ENCODE measurements at regions not wholly inside any gene's neighbourhood (a gene's known extent, or its start where the extent isn't known, plus 50 kb on each side); places are given as distances from the start of the nearest gene placed in this dataset.

DNA sequence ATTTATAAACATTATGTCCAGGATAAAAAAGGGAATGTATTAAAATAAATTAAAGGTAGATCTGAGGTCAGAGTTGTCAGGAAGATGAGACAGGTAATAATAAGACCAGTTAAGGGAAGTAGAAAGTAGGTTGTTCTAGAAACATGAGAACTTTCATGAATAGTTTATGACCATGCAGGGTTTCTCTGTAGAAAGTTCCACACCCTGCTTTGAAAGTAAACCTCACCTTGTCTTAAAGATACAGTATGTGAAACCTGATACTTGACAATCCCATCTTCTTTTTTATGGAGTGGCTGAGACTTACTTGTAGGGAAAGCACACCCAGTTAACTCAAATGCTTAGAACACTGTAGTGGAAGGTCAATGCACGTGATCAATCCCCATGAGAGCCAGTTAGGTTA is 260.6 kb upstream of the ZNF462 start:
- no peak overlapping the region for H3K4me3 ChIP-seq (ENCODE audit: low read depth, low read length)
- no peak for DNase-seq (ENCODE audit: low read depth, low spot score)
- in situ Hi-C loops (cut with HindIII; ENCODE audit: low sequenced_read_pairs): no loop called here
- TF ChIP-seq, protein P1, sequence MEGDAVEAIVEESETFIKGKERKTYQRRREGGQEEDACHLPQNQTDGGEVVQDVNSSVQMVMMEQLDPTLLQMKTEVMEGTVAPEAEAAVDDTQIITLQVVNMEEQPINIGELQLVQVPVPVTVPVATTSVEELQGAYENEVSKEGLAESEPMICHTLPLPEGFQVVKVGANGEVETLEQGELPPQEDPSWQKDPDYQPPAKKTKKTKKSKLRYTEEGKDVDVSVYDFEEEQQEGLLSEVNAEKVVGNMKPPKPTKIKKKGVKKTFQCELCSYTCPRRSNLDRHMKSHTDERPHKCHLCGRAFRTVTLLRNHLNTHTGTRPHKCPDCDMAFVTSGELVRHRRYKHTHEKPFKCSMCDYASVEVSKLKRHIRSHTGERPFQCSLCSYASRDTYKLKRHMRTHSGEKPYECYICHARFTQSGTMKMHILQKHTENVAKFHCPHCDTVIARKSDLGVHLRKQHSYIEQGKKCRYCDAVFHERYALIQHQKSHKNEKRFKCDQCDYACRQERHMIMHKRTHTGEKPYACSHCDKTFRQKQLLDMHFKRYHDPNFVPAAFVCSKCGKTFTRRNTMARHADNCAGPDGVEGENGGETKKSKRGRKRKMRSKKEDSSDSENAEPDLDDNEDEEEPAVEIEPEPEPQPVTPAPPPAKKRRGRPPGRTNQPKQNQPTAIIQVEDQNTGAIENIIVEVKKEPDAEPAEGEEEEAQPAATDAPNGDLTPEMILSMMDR (IDR thresholded peaks at IDR 0.05; ENCODE audit: low read depth, low read length): no peak

GRCh38 chr9:106613250-106613737 is 249.7 kb upstream of the ZNF462 start:
- in situ Hi-C loops (cut with HindIII; ENCODE audit: low sequenced_read_pairs): no loop called here
- DNase-seq (ENCODE audit: low read depth, low spot score): no peak
- H3K4me3 ChIP-seq (ENCODE audit: low read depth, low read length): no peak overlapping the region
- TF ChIP-seq, protein P1 (IDR thresholded peaks at IDR 0.05; ENCODE audit: low read depth, low read length): no peak

DNA sequence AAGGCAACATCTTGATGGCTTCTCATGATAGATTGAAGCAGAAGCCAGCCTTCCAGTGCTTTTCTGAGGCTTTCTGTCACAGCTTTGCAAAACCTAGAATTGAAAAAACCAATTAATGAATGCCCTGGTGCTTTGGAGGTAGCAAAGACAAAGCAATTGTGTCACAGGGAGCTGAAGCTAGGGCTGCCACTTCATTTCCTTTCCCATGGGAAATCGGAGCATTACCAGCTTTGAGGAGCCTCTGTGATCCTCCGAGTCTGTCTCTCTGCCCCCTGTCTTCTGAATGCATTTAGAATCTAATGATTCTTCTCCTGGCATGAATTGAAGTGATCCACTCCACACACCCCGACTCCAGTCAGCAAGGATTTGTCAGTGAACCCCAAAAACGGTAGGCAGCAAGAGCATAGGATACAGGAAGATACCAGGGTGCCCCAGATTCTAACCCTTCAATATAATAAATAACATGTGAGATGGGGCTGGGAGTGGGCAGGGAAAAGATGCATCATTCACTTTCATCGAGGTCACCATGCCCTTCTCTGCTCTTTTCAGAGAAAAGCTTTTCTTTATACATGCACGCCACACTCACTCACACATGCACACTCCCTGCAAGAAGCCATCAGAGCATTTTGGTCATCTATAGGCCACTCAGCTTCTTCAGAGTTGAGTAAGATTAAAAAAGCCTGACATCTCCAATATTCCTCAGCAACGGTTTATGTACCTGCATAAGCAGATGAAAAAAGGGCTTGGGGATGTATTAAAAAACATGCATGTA is 247.7 kb upstream of the ZNF462 start:
- DNase-seq (ENCODE audit: low read depth, low spot score): no peak
- in situ Hi-C loops (cut with HindIII; ENCODE audit: low sequenced_read_pairs): no loop called here
- H3K4me3 ChIP-seq (ENCODE audit: low read depth, low read length): no peak overlapping the region
- TF ChIP-seq, protein P1 (IDR thresholded peaks at IDR 0.05; ENCODE audit: low read depth, low read length): no peak

- TF ChIP-seq, protein P1 (IDR thresholded peaks at IDR 0.05; ENCODE audit: low read depth, low read length): no peak
- no peak for DNase-seq (ENCODE audit: low read depth, low spot score)
- no peak overlapping the region for H3K4me3 ChIP-seq (ENCODE audit: low read depth, low read length)
- in situ Hi-C loops (cut with HindIII; ENCODE audit: low sequenced_read_pairs): no loop called here
Observed at GRCh38 chr9:106616026-106616425, 246.9 kb upstream of the ZNF462 start.

GRCh38 chr9:106616851-106617345 is 246.1 kb upstream of the ZNF462 start:
- in situ Hi-C loops (cut with HindIII; ENCODE audit: low sequenced_read_pairs): no loop called here
- TF ChIP-seq, protein P1 (IDR thresholded peaks at IDR 0.05; ENCODE audit: low read depth, low read length): no peak
- no peak overlapping the region for H3K4me3 ChIP-seq (ENCODE audit: low read depth, low read length)
- no peak for DNase-seq (ENCODE audit: low read depth, low spot score)

DNA sequence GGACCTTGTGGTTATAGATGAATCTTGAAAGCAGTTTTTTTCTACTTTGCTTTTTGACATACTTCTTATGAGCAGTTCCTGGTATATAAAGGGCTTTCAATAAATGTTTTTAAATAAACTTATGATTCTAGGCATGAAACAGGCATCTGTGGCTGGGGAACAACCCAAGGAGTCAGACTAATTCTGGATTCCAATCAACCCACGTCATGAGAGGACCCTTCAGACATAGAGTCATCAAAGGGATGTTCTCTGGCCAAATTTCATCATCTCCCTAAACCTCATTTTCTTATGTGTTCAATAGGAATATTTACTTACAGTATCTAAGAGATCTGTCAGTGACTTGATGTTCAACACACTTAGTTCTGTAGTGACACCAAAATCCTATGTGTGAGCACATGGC is 243.8 kb upstream of the ZNF462 start:
- TF ChIP-seq, protein P1 (IDR thresholded peaks at IDR 0.05; ENCODE audit: low read depth, low read length): no peak
- H3K4me3 ChIP-seq (ENCODE audit: low read depth, low read length): no peak overlapping the region
- DNase-seq (ENCODE audit: low read depth, low spot score): peak; percentile 51
- in situ Hi-C loops (cut with HindIII; ENCODE audit: low sequenced_read_pairs): no loop called here

All from astrocyte of the spinal cord (primary cell).